PC-3 (cell line): ENCODE measurements at regions not wholly inside any gene's neighbourhood (a gene's known extent, or its start where the extent isn't known, plus 50 kb on each side); places are given as distances from the start of the nearest gene placed in this dataset.

Experiments
- EZH2 ChIP-seq: fragments of 300-600 bp; sonication (generic); IDR thresholded peaks from one replicate; pipeline ENCODE4 v1.6.1; 2017; ENCODE audit warnings: antibody characterized with exemption, mild to moderate bottlenecking, low read length; ENCODE audit not compliant: unreplicated experiment
- EZH2phosphoT487 ChIP-seq: fragments of 300-600 bp; sonication (generic); IDR thresholded peaks from 2 replicates; pipeline ENCODE4 v1.6.1; 2018; ENCODE audit warnings: mild to moderate bottlenecking, antibody characterized with exemption, low read length, borderline replicate concordance
- TF ChIP-seq, protein P1 (sequence below): fragments of 300-600 bp; sonication (generic); conservative IDR thresholded peaks from 2 replicates; pipeline ENCODE4 v1.5.1; 2017; ENCODE audit warnings: antibody characterized with exemption, low read depth, mild to moderate bottlenecking, low read length

GRCh38 chr2:104249629-104250028, 604.3 kb upstream of the POU3F3 start:
- TF ChIP-seq EZH2: no peak
- TF ChIP-seq, protein P1, sequence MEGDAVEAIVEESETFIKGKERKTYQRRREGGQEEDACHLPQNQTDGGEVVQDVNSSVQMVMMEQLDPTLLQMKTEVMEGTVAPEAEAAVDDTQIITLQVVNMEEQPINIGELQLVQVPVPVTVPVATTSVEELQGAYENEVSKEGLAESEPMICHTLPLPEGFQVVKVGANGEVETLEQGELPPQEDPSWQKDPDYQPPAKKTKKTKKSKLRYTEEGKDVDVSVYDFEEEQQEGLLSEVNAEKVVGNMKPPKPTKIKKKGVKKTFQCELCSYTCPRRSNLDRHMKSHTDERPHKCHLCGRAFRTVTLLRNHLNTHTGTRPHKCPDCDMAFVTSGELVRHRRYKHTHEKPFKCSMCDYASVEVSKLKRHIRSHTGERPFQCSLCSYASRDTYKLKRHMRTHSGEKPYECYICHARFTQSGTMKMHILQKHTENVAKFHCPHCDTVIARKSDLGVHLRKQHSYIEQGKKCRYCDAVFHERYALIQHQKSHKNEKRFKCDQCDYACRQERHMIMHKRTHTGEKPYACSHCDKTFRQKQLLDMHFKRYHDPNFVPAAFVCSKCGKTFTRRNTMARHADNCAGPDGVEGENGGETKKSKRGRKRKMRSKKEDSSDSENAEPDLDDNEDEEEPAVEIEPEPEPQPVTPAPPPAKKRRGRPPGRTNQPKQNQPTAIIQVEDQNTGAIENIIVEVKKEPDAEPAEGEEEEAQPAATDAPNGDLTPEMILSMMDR: no peak
- TF ChIP-seq EZH2phosphoT487: no peak
